Activated CD4-positive, alpha-beta T cell treated with anti-CD3 and anti-CD28 coated beads, Interleukin-2, amount 50 U/mL, for 48 hours (primary cell): ENCODE measurements at regions not wholly inside any gene's neighbourhood (a gene's known extent, or its start where the extent isn't known, plus 50 kb on each side); places are given as distances from the start of the nearest gene placed in this dataset.
"Not testable (repeated sequence)": the region's sequence is repeated elsewhere in the genome, so short reads cannot be mapped to it uniquely, and the experiment has no call there.

Experiments
- DNase-seq, 2 experiments: peaks; one replicate each; pipeline ENCODE4 v3.0.0-alpha.2; 2020

- DNase-seq = no peak
Measured at GRCh38 chr13:28573595-28574373, 78.9 kb upstream of the FLT1 start.

- DNase-seq = no peak
Measured at GRCh38 chr13:28572871-28573270, 77.9 kb upstream of the FLT1 start.

- DNase-seq = not testable (repeated sequence)
Measured at GRCh38 chr13:28570356-28570755, 75.4 kb upstream of the FLT1 start.

DNA sequence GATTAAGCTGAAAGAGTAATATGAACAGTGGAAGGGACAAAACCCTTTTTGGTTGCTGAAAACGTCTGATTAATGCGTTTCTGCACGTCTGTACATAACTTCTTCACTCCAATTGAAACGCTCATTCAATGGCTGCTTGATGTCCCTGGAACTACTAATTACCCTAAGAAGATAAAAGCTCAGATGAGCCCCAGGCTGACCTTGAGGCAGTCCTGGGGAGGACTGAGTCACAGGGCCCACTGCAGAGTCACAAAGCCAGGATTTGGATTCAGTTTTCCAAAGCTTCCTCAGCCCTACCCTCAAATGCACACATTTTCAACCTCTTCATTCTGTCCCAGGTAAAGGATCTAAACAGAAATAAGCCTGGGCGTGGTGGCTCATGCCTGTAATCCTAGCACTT is 75.0 kb upstream of the FLT1 start:
- no peak for DNase-seq

GRCh38 chr13:28568286-28568685 is 73.4 kb upstream of the FLT1 start:
- no peak for DNase-seq

GRCh38 chr13:28566891-28567290 is 72.0 kb upstream of the FLT1 start:
- no peak for DNase-seq

DNA sequence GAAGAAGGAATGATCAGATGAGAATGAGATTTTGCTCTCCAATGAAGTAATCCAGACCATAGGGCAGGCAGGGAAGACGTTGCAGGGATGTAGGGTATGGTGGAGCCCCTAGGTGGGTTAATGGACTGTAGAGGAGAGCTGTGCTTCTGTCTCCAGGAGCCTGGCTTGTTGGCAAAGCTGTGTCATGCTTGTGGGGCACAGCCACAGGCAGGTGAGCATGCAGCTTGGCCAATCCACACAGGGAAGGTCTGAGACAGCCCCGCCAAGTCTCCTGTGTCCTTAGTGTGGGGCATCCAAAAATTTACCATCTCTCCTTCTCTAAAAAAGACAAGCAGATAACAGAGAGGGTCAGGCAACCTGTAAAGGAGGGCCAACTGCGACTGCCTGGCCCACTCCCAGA is 71.4 kb upstream of the FLT1 start:
- DNase-seq = no peak

DNA sequence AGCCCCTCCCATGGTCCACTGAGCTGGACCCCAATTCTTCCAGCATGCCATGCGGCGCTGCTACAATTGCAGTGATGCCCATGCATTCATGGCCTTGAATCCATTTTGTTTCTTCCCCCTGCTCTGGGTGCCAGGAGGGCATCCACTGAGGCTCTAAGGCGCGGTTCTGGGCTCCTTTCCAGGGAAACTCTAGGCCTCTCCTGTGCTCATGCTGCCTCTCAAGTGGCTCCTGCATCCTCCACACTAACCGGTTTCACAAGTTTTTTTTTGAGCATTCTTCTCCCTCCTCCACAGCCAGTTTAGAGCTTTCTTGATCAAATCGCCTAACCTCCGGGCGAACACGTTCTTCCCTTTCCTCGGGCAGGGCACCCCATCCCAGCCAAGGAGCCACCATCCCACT is 69.1 kb upstream of the FLT1 start:
- DNase-seq = no peak

- DNase-seq = no peak
Measured at GRCh38 chr13:28563609-28564008, 68.7 kb upstream of the FLT1 start.

DNA sequence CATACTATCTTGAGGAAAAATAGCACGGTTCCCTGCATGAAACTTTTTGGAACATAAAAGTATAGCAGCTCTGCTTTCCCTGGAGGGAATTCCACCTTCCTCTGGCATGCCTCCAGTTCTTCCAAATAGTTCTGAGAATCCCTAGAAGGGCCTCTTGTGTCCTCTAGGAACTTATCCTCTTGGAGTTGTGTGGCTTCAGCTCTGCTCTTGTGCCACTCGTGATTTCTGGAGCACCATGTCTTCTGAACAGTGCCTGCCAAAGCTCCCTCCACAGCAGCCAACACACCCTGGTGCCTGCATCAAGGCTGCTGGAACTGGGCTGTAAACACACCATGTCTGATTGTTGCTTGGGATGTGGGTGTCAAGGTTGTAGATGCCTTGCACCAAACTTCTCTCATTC is 65.7 kb upstream of the FLT1 start:
- DNase-seq = no peak

DNA sequence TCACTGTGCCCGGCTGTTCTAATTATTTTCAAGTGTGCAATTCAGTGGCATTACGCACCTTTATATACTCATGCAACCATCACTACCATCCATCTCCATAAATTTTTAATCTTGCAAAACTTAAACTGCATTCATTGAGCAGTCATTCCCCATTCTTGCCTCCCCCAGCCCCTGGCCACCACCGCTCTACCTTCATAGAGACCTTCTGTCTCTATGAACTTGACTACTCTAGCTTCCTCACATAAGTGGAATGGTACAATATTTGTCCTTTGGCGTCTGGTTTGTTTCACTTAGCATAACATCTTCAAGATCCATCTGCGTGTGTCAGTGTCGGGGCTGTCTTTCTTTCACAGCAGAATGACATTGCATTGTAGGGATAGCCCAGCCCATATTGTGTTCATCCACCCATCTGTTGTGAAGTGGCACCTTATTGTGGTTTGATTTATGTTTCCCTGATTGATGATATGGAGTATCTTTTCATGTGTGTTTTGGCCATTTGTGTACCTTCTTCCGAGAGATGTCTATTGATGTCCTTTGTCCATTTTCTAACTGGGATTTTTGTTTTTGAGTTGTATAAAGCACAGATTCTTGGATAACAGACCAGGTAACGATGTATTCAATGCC is 64.8 kb upstream of the FLT1 start:
- no peak for DNase-seq

GRCh38 chr13:28558567-28558966 is 63.6 kb upstream of the FLT1 start:
- DNase-seq = no peak

GRCh38 chr13:28557725-28558520 is 63.0 kb upstream of the FLT1 start:
- no peak for DNase-seq

- DNase-seq = no peak
Measured at GRCh38 chr13:28555096-28555495, 60.2 kb upstream of the FLT1 start.

- DNase-seq = no peak
Measured at GRCh38 chr13:28553971-28554370, 59.0 kb upstream of the FLT1 start.

GRCh38 chr13:28552288-28552687 is 57.4 kb upstream of the FLT1 start:
- DNase-seq = no peak

DNA sequence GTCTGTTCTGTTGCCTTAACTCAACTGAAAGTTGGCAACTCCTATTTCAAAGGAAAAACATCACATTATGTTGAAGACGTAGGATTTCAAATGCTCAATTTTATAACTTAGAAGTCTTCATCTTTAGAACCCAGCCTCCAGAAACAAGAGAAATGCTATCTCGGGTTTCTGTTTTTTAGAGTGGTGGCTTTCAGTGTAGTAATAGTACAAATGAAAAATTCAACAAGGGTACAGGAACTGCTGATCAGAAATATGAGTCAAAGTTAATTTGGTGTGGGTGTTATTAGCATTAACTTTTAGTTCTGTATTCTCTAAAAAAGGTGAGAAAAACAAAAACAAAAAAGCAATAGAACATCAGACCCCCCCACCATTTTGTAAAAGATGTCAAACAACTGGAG is 56.6 kb upstream of the FLT1 start:
- DNase-seq = no peak

DNA sequence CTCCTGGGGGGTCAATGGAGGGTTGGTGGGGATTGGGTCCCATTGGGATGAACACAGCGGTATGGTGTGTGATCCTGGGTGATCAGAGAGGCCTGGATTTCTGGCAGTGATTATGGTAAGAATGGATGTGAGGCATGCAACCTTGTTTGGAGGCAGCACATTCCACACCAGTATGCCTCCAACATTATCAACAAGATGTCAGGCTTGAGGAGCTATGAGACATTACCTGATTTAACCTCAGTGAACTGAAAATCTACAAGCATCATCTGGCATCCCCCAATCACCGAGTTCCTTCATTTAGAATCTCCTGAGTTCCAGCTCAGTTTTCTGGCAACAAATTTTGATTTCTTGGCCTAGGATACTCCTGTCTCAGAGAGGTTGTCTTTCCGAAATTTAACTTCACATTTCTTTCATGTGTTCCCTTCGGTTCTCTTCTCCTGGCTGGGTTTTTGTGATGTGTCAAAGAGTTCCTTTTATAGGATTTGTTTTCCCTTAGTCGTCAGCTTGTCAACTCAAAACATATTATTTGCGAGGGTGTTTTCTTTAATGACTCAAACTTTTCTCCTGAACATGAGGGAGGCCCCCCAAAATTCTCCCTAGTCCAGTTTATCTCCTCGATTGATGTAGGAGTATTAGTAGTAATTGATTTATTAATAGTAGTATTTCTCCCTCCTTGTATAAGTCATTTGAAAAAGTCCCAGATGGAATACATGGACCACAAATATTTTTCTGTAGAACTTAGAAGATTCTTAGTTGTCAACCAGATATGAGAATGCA is 56.0 kb upstream of the FLT1 start:
- DNase-seq = no peak

DNA sequence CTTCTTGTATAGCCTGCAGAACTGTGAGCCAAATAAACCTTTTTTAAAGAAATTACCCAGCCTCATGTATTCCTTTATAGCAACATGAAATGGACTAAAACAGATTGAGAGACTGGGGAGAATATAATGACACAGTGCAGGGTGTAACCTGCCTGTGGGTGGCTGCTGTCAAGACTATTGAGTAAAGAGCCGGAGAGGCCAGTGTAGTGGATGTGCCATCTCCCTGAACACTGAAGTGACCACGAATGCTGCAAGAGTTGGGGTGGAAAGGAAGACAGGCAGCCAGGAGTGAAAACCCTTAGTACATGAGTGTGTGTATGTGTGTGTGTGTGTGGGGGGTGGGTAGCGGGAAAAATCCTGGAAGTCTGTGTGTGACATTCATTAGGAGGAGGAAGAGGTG is 55.2 kb upstream of the FLT1 start:
- DNase-seq = no peak

DNA sequence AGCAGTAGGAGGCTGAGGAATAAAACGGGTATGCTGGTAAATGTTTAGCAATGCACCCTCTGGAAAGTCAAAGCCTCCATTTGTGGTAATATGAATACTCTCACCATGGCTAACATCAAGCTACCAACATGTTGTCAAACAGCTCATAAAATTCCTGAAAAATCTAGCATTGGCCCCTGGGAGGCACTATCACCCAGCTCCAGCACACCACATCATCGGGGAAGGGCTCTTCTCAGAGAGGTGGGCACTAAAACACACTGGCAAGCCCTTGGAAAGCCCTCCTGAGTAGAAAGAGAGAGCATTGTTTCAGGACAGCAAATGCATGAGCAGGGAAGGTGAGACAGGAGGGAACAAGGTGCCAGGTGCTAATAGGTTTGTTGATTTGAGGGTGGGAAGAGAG is 53.9 kb upstream of the FLT1 start:
- no peak for DNase-seq

GRCh38 chr13:28548468-28548867 is 53.5 kb upstream of the FLT1 start:
- no peak for DNase-seq

- no peak for DNase-seq
Measured at GRCh38 chr13:28545583-28546333, 50.8 kb upstream of the FLT1 start.
